ENCODE measurements at regions not wholly inside any gene's neighbourhood (a gene's known extent, or its start where the extent isn't known, plus 50 kb on each side); places are given as distances from the start of the nearest gene placed in this dataset.

DNA sequence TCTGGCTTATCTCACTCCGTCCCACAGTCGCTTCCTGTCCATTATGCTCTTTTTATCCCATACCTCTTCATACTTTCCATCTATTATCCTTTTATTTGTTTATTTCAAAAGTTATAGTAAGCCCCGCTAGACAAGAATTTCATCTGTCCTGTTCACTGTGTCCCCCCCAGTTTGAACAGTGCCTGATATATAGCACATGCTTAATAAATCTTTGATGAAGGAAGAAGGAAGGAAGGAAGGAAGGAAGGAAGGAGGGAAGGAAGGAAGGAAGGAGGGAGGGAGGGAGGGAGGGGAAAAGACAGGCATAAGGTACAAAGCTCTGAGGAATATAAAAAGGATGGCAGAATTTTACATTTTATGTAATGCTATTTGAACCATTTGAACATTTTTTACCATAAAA is 324.7 kb downstream of the GXYLT1 start:
- no peak for TF ChIP-seq ZNF112 (tag by site-specific recombination; IDR thresholded peaks at IDR 0.05)
- no peak for TF ChIP-seq CTCF (tag by site-specific recombination; IDR thresholded peaks at IDR 0.05)
- TF ChIP-seq ZNF768 (tag by site-specific recombination; IDR thresholded peaks at IDR 0.05): no peak
- TF ChIP-seq ZNF391 (tag by site-specific recombination; IDR thresholded peaks at IDR 0.05; ENCODE audit: borderline replicate concordance, low read depth): no peak
- TF ChIP-seq, protein P1, sequence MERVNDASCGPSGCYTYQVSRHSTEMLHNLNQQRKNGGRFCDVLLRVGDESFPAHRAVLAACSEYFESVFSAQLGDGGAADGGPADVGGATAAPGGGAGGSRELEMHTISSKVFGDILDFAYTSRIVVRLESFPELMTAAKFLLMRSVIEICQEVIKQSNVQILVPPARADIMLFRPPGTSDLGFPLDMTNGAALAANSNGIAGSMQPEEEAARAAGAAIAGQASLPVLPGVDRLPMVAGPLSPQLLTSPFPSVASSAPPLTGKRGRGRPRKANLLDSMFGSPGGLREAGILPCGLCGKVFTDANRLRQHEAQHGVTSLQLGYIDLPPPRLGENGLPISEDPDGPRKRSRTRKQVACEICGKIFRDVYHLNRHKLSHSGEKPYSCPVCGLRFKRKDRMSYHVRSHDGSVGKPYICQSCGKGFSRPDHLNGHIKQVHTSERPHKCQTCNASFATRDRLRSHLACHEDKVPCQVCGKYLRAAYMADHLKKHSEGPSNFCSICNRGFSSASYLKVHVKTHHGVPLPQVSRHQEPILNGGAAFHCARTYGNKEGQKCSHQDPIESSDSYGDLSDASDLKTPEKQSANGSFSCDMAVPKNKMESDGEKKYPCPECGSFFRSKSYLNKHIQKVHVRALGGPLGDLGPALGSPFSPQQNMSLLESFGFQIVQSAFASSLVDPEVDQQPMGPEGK (tag by site-specific recombination; IDR thresholded peaks at IDR 0.05): no peak
- TF ChIP-seq GLI2 (tag by site-specific recombination; IDR thresholded peaks at IDR 0.05; ENCODE audit: borderline replicate concordance, low read depth): no peak
- TF ChIP-seq ZNF292 (tag by site-specific recombination; IDR thresholded peaks at IDR 0.05; ENCODE audit: borderline replicate concordance, low read depth): no peak
- TF ChIP-seq, protein P2, sequence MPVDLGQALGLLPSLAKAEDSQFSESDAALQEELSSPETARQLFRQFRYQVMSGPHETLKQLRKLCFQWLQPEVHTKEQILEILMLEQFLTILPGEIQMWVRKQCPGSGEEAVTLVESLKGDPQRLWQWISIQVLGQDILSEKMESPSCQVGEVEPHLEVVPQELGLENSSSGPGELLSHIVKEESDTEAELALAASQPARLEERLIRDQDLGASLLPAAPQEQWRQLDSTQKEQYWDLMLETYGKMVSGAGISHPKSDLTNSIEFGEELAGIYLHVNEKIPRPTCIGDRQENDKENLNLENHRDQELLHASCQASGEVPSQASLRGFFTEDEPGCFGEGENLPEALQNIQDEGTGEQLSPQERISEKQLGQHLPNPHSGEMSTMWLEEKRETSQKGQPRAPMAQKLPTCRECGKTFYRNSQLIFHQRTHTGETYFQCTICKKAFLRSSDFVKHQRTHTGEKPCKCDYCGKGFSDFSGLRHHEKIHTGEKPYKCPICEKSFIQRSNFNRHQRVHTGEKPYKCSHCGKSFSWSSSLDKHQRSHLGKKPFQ (tag by site-specific recombination; IDR thresholded peaks at IDR 0.05): no peak
- no peak for TF ChIP-seq ZNF114 (tag by site-specific recombination; IDR thresholded peaks at IDR 0.05)
- TF ChIP-seq, protein P3, sequence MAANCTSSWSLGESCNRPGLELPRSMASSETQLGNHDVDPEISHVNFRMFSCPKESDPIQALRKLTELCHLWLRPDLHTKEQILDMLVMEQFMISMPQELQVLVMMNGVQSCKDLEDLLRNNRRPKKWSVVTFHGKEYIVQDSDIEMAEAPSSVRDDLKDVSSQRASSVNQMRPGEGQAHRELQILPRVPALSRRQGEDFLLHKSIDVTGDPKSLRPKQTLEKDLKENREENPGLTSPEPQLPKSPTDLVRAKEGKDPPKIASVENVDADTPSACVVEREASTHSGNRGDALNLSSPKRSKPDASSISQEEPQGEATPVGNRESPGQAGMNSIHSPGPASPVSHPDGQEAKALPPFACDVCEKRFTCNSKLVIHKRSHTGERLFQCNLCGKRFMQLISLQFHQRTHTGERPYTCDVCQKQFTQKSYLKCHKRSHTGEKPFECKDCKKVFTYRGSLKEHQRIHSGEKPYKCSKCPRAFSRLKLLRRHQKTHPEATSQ (tag by site-specific recombination; IDR thresholded peaks at IDR 0.05): no peak
- no peak for TF ChIP-seq ZNF366 (tag by site-specific recombination; conservative IDR thresholded peaks at IDR 0.05)

Data from HEK293 (cell line).